Kidney epithelial cell (primary cell): ENCODE measurements at regions not wholly inside any gene's neighbourhood (a gene's known extent, or its start where the extent isn't known, plus 50 kb on each side); places are given as distances from the start of the nearest gene placed in this dataset.

Experiments
- DNase-seq: peaks from one replicate; pipeline ENCODE4 v3.0.0-alpha.2; 2010; ENCODE audit warnings: low read depth
- H3K27me3 ChIP-seq: 2 replicates; pipeline ENCODE4 v1.6.0; 2011; ENCODE audit warnings: low read length; ENCODE audit not compliant: control insufficient read depth, insufficient read depth
- H3K36me3 ChIP-seq: 2 replicates; pipeline ENCODE4 v1.5.1; 2011; ENCODE audit warnings: low read length; ENCODE audit not compliant: control insufficient read depth, insufficient read depth
- H3K4me3 ChIP-seq: 2 replicates; pipeline ENCODE4 v1.5.1; 2011; ENCODE audit warnings: low read depth, mild to moderate bottlenecking, control low read depth, low read length
- TF ChIP-seq, protein P1 (sequence below): IDR thresholded peaks from 2 replicates; pipeline ENCODE4 v1.5.1; 2011; ENCODE audit warnings: mild to moderate bottlenecking, moderate library complexity, low read length, control low read depth, inconsistent platforms; ENCODE audit not compliant: insufficient read depth, poor library complexity, severe bottlenecking

DNA sequence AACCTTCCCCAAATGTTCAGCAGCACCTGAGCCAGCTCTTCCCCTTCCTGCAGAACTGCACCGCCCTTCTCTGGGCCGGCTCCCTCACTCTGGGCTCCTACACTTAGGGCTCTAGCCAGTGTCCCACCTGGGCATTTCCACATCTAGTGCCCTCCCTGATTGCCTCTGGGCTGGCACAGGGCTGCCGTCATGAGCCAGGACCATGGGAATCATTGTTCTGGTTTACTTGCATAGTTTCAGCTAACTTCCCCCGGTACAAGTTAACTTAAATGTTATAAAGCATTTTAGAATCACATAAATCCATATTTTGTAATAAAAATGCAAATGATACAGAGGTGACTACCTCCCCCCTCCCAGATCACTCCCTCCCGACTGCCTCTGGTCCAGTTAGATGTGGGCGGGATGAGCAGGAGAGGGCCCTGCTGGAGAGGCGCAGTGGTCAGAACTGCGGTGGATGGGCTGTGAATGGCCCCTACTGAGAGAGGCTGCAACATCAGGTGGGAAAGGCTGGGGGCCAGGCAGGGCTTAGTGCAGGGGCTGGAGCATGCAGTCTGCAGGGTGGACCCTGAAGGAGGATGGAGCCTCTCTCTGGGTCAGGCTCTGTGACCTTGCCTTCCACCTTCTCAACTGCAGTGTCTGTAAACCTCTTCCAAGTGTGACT, 371.4 kb upstream of the C1orf174 start:
- Histone ChIP-seq H3K36me3 (no peaks in the 10 kb centered on the region), H3K4me3 (no peak overlapping the region), H3K27me3 (no peaks in the 10 kb centered on the region)
- TF ChIP-seq, protein P1, sequence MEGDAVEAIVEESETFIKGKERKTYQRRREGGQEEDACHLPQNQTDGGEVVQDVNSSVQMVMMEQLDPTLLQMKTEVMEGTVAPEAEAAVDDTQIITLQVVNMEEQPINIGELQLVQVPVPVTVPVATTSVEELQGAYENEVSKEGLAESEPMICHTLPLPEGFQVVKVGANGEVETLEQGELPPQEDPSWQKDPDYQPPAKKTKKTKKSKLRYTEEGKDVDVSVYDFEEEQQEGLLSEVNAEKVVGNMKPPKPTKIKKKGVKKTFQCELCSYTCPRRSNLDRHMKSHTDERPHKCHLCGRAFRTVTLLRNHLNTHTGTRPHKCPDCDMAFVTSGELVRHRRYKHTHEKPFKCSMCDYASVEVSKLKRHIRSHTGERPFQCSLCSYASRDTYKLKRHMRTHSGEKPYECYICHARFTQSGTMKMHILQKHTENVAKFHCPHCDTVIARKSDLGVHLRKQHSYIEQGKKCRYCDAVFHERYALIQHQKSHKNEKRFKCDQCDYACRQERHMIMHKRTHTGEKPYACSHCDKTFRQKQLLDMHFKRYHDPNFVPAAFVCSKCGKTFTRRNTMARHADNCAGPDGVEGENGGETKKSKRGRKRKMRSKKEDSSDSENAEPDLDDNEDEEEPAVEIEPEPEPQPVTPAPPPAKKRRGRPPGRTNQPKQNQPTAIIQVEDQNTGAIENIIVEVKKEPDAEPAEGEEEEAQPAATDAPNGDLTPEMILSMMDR = no peak
- DNase-seq = no peak

DNA sequence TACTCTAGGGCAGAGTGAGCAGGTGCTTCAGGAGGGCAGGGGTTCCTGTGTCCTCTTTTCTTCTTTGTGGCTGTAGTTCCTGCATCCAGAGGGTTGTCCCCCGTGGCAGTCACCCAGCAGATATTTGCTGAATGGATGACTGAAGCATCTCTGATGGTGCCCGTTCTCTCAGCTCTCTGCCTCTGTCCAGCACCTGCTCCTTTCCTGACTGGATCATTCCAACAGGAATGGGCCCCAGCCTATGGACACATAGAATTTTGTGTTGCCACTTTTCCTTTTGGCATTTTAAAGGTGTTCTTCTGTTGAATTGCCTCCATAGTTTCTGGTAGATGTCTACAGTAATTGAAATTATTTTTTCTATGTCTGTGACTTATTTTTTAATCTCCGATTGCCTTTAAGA, 372.5 kb upstream of the C1orf174 start:
- Histone ChIP-seq H3K36me3 (no peaks in the 10 kb centered on the region), H3K4me3 (no peak overlapping the region), H3K27me3 (no peaks in the 10 kb centered on the region)
- TF ChIP-seq, protein P1 = no peak
- no peak for DNase-seq

DNA sequence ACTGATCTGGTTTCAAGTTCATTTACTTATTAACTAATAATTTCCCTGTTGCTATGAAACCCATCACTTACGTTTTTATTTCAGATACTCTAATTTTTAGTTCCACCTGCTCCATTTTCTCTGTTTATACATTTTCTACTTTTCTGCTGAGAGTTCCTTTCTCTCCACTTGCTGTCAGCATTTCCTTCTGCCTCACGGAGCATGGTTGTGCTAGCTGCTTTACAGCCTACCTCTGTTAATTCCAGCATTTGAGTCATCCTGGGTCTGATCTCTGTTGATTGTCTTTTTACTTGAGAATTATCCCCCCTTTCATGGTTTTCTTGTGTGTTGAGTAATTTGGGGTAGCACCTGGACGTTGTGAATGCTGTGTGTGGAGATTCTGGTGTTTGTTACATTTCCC, 373.2 kb upstream of the C1orf174 start:
- Histone ChIP-seq H3K4me3 (no peak overlapping the region), H3K27me3 (no peaks in the 10 kb centered on the region), H3K36me3 (no peaks in the 10 kb centered on the region)
- no peak for DNase-seq
- TF ChIP-seq, protein P1 = no peak

DNA sequence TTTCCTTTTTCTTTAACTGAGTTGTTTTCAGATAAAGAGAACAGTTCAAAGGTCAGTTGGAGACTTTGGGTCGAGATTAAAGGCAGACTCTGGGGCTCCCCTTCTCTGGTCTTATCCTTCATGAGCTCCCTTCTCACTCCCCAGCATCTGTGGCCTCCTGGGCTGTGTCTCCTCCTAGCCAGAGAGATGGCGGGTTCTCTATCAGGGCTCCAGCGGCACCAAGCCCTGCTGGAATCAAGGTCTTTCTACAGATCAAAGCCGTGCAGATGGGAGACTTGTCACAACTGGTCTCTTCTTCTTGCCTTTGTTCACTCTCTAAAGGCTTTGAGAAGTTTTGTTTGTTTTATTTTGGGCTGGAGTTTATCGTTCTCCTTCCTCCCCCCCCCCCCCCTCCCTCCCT, 373.7 kb upstream of the C1orf174 start:
- H3K4me3 ChIP-seq = no peak overlapping the region
- TF ChIP-seq, protein P1 = no peak
- no peak for DNase-seq
- H3K36me3 ChIP-seq = no peaks in the 10 kb centered on the region
- no peaks in the 10 kb centered on the region for H3K27me3 ChIP-seq

DNA sequence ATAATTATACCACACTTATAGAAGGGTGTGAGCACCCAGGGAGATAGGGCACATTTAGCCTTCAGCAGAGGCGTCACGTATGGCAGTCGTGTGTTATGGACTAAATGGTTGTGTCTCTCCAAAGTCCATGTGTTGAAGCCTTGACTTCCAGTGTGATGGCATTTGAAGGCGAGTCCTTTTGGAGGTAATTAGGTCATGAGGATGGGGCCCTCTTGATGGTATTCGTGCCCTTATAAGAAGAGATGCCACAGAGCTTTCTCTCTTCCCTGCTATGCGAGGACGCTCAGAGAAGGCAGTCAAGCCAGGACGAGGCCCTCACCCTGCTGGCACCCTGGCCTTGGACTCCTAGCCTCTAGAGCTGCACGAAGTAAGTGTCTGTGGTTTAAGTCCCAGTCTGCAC, 375.0 kb upstream of the C1orf174 start:
- Histone ChIP-seq H3K4me3 (no peak overlapping the region), H3K27me3 (no peaks in the 10 kb centered on the region), H3K36me3 (no peaks in the 10 kb centered on the region)
- DNase-seq = no peak
- TF ChIP-seq, protein P1 = no peak

DNA sequence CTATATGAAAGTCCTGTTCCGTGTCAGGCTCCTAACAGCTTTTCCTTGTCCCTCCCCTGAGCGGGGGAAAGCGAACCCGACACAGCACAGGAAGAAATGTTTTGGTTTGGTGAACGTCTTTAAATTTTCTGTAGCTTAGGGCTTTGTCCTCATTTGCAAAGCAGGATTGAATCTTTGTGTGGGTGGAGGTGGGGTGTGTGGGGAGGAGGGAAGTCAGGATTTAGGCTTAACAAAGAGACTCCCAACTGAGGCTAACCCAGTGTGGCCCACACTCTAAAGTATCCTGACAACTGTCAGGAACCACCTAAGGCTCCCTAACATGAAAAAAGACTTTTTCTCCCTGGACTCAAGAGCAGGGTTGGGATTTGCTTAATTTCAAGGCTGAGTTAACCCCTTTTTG, 376.2 kb upstream of the C1orf174 start:
- Histone ChIP-seq H3K36me3 (no peaks in the 10 kb centered on the region), H3K4me3 (no peak overlapping the region), H3K27me3 (no peaks in the 10 kb centered on the region)
- TF ChIP-seq, protein P1 = no peak
- DNase-seq = no peak
